Endothelial cell of umbilical vein (primary cell): ENCODE measurements at regions not wholly inside any gene's neighbourhood (a gene's known extent, or its start where the extent isn't known, plus 50 kb on each side); places are given as distances from the start of the nearest gene placed in this dataset.

Source experiments
- BruUV-seq: library from RNA; stranded (reverse); fragments of 400-500 nt; replicated peaks from 2 replicates; lab custom pipeline; 2021; lab: Mats Ljungman, UMichigan
- CTCF ChIA-PET: fragments of 300-600, 350-600 bp; sonication (Branson Sonifier 250); formaldehyde crosslinking; loops from one replicate; lab custom pipeline; 2021; ENCODE audit warnings: antibody characterized with exemption, inconsistent platforms; lab: Charles Lee
- POLR2A ChIA-PET: fragments of 300-600, 350-600 bp; sonication (Branson Sonifier 250); formaldehyde crosslinking; loops from one replicate; lab custom pipeline; 2021; ENCODE audit warnings: antibody characterized with exemption, inconsistent platforms; lab: Charles Lee
- DNase-seq: peaks from one replicate; pipeline ENCODE4 v3.0.0-alpha.2; 2011; ENCODE audit warnings: low read depth, low spot score
- FAIRE-seq: peaks from 2 replicates; lab custom pipeline; 2011; peaks lifted over from hg19 to GRCh38; lab: Jason Lieb, UNC
- H2AFZ ChIP-seq: 2 replicates; pipeline ENCODE4 v1.6.0; 2012; ENCODE audit warnings: low read depth, low read length, control low read depth, inconsistent platforms
- H3K27ac ChIP-seq: 2 replicates; pipeline ENCODE4 v1.5.1; 2011; ENCODE audit warnings: low read depth, mild to moderate bottlenecking, control low read depth, low read length, moderate library complexity; ENCODE audit not compliant: insufficient read depth
- H3K27me3 ChIP-seq, 2 experiments: 2 replicates each; pipeline versions ENCODE4 v1.6.0 to v1.6.1; 2011; ENCODE audit warnings: low read length in 2 of 2, mixed read lengths in 1 of 2; ENCODE audit not compliant: control insufficient read depth in 2 of 2, insufficient read depth in 2 of 2
- H3K36me3 ChIP-seq, 2 experiments: 2 replicates in 1 of 2; 3 replicates in 1 of 2; pipeline ENCODE4 v1.5.1; 2011; ENCODE audit warnings: low read length in 2 of 2, mild to moderate bottlenecking in 1 of 2, moderate library complexity in 1 of 2; ENCODE audit not compliant: control insufficient read depth in 2 of 2, insufficient read depth in 2 of 2; ENCODE audit errors: extremely low read depth in 1 of 2
- H3K4me1 ChIP-seq: 3 replicates; pipeline ENCODE4 v1.5.1; 2011; ENCODE audit warnings: mild to moderate bottlenecking, low read length; ENCODE audit not compliant: control insufficient read depth, insufficient read depth; ENCODE audit errors: extremely low read depth
- H3K4me2 ChIP-seq: 2 replicates; pipeline ENCODE4 v1.6.1; 2011; ENCODE audit warnings: low read length, control low read depth, mixed read lengths; ENCODE audit not compliant: insufficient read depth
- H3K4me3 ChIP-seq, 3 experiments: fragments of 200-600 bp in 1 of 3; sonication (generic), shearing (Covaris generic) in 1 of 3; replicated peaks in 1 of 3; 2 replicates each; pipeline ENCODE4 v1.5.1; 2011 to 2016; ENCODE audit warnings: control low read depth in 3 of 3, low read length in 3 of 3, mild to moderate bottlenecking in 2 of 3, inconsistent platforms in 1 of 3, low read depth in 1 of 3, moderate library complexity in 1 of 3; ENCODE audit not compliant: insufficient read depth in 1 of 3
- H3K79me2 ChIP-seq: 2 replicates; pipeline ENCODE4 v1.6.0; 2012; ENCODE audit warnings: low read length, inconsistent platforms; ENCODE audit not compliant: control insufficient read depth, insufficient read depth
- H3K9ac ChIP-seq: replicated peaks from 2 replicates; pipeline ENCODE3; 2011; ENCODE audit warnings: low read length, control low read depth; ENCODE audit not compliant: insufficient read depth; ENCODE audit errors: extremely low read depth
- H3K9me1 ChIP-seq: replicated peaks from 3 replicates; pipeline ENCODE4 v1.6.0; 2011; ENCODE audit warnings: mild to moderate bottlenecking, low read length; ENCODE audit not compliant: control insufficient read depth, insufficient read depth; ENCODE audit errors: extremely low read depth
- H3K9me3 ChIP-seq: replicated peaks from 2 replicates; pipeline ENCODE4 v1.5.1; 2012; ENCODE audit warnings: low read length, inconsistent platforms; ENCODE audit not compliant: control insufficient read depth, insufficient read depth
- H4K20me1 ChIP-seq: replicated peaks from 2 replicates; pipeline ENCODE3; 2011; ENCODE audit warnings: mild to moderate bottlenecking, low read length; ENCODE audit not compliant: control insufficient read depth, insufficient read depth; ENCODE audit errors: extremely low read depth
- EZH2 ChIP-seq: IDR thresholded peaks from 2 replicates; pipeline ENCODE4 v1.6.1; 2012; ENCODE audit warnings: borderline replicate concordance, low read depth, mild to moderate bottlenecking, moderate library complexity, low read length, inconsistent platforms; ENCODE audit not compliant: severe bottlenecking
- FOS ChIP-seq: IDR thresholded peaks from 2 replicates; pipeline ENCODE4 v1.6.1; 2011; ENCODE audit warnings: mild to moderate bottlenecking, low read length, moderate library complexity, borderline replicate concordance; ENCODE audit not compliant: insufficient read depth
- GATA2 ChIP-seq: IDR thresholded peaks from 2 replicates; pipeline ENCODE4 v1.7.0; 2011; ENCODE audit warnings: low read depth, mild to moderate bottlenecking, moderate library complexity, mixed read lengths, low read length; ENCODE audit not compliant: insufficient read length, insufficient read depth
- JUN ChIP-seq: IDR thresholded peaks from 2 replicates; pipeline ENCODE4 v1.6.1; 2011; ENCODE audit warnings: borderline replicate concordance, low read depth; ENCODE audit not compliant: insufficient read length, insufficient read depth
- MYC ChIP-seq: IDR thresholded peaks from one replicate; pipeline ENCODE4 v1.6.1; 2011; ENCODE audit warnings: mild to moderate bottlenecking, low read depth, low read length
- POLR2A ChIP-seq: IDR thresholded peaks from 2 replicates; pipeline ENCODE4 v1.6.1; 2012; ENCODE audit warnings: low read depth, mild to moderate bottlenecking, control low read depth, low read length
- POLR2AphosphoS5 ChIP-seq: IDR thresholded peaks from 2 replicates; pipeline ENCODE4 v1.6.1; 2012; ENCODE audit warnings: low read depth, mild to moderate bottlenecking, control low read depth, low read length, moderate library complexity; ENCODE audit not compliant: insufficient read depth
- dilution Hi-C: fragments of 300-500 bp; cut with MboI; formaldehyde crosslinking; loops from one replicate; pipeline ENCODE4 v1.15.0; 2019; ENCODE audit warnings: low sequenced_read_pairs; ENCODE audit not compliant: extremely low pct_ligation_motif_present
- intact Hi-C: fragments of 100-400 bp; cut with micrococcal nuclease; formaldehyde crosslinking; loops from one replicate; pipeline ENCODE4 v1.10.0; 2022
- TF ChIP-seq, protein P1 (sequence below), 2 donors: IDR thresholded peaks; 1 replicate in 1 of 2; 2 replicates in 1 of 2; pipeline ENCODE4 v1.5.1; 2011; ENCODE audit warnings: low read length in 2 of 2, mild to moderate bottlenecking in 2 of 2, moderate library complexity in 2 of 2, control low read depth in 1 of 2, inconsistent platforms in 1 of 2, low read depth in 1 of 2; ENCODE audit not compliant: insufficient read depth in 1 of 2; ENCODE audit errors: extremely low read depth in 1 of 2
- TF ChIP-seq, protein P2 (sequence below): IDR thresholded peaks from 2 replicates; pipeline ENCODE4 v1.6.1; 2011; ENCODE audit not compliant: insufficient read depth, insufficient read length

DNA sequence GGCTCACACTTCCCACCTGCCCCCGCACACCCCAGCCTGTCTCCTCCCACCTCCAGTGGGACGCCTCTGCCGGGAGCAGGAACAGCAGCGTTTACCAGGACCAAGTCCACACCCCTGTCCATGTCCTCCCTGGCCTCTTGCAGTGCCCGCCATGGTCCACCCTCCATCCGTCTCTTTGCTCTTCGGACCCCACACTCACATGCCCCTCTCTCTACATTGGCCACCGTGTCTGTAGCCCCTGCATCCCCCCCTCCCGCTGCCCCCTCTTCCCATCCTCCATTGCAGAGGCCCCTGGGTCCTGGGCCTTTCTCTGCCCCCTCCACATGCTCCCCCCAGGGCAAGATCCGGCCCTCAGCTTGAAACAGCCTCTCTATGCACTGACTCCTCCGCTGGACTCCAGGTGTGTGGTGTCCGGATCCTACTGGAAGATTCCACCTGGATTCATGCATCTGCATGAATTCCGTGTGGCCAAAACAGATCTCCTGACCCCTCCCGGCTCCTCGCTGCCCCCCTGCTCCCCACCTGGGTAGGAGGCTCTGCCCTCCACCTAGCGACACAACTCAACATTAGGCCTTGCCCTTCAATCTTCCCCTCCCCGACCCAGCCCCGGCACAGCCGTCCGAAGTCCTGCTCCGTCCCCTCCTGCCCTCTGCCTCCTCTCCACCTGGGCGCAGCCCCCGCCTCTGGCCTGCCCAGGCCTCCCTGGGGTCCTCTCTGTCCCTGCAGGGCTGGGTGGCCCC is 168.5 kb downstream of the OLFM1 start:
- Histone ChIP-seq H3K9me3 (no peaks in the 10 kb centered on the region), H3K9ac (no peak overlapping the region), H3K36me3 (no peaks in the 10 kb centered on the region), H4K20me1 (no peaks in the 10 kb centered on the region), H3K4me2 (no peak overlapping the region), H3K27me3 (no peaks in the 10 kb centered on the region), H3K27ac (no peak overlapping the region), H3K4me1 (no peaks in the 10 kb centered on the region), H3K79me2 (no peaks in the 10 kb centered on the region), H3K9me1 (no peaks in the 10 kb centered on the region), H2AFZ (no peak overlapping the region), H3K4me3 (no peak overlapping the region)
- ChIA-PET POLR2A (no interaction called here), CTCF (no interaction called here)
- DNase-seq (no peak), FAIRE-seq (no peak)
- no TSS peak for BruUV-seq
- intact Hi-C loops (no loop called here), dilution Hi-C loops (no loop called here)
- no peak for TF ChIP-seq POLR2A
- no peak for TF ChIP-seq JUN
- TF ChIP-seq, protein P1, sequence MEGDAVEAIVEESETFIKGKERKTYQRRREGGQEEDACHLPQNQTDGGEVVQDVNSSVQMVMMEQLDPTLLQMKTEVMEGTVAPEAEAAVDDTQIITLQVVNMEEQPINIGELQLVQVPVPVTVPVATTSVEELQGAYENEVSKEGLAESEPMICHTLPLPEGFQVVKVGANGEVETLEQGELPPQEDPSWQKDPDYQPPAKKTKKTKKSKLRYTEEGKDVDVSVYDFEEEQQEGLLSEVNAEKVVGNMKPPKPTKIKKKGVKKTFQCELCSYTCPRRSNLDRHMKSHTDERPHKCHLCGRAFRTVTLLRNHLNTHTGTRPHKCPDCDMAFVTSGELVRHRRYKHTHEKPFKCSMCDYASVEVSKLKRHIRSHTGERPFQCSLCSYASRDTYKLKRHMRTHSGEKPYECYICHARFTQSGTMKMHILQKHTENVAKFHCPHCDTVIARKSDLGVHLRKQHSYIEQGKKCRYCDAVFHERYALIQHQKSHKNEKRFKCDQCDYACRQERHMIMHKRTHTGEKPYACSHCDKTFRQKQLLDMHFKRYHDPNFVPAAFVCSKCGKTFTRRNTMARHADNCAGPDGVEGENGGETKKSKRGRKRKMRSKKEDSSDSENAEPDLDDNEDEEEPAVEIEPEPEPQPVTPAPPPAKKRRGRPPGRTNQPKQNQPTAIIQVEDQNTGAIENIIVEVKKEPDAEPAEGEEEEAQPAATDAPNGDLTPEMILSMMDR (IDR thresholded peaks at IDR 0.05; ENCODE audit: extremely low read depth in 1 of 2, insufficient read depth in 1 of 2, low read depth in 1 of 2, low read length in 2 of 2): no peak
- no peak for TF ChIP-seq FOS
- no peak for TF ChIP-seq GATA2
- TF ChIP-seq EZH2: no peak
- TF ChIP-seq MYC: no peak
- TF ChIP-seq, protein P2, sequence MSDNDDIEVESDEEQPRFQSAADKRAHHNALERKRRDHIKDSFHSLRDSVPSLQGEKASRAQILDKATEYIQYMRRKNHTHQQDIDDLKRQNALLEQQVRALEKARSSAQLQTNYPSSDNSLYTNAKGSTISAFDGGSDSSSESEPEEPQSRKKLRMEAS: no peak
- no peak for TF ChIP-seq POLR2AphosphoS5
